H1 (cell line): ENCODE measurements at regions not wholly inside any gene's neighbourhood (a gene's known extent, or its start where the extent isn't known, plus 50 kb on each side); places are given as distances from the start of the nearest gene placed in this dataset.

Experiments used
- CHD2 ChIP-seq: IDR thresholded peaks from 2 replicates; pipeline ENCODE4 v1.6.1; 2012; ENCODE audit warnings: low read length, improper control_type of control experiment
- NRF1 ChIP-seq: IDR thresholded peaks from 2 replicates; pipeline ENCODE4 v1.6.1; 2011; ENCODE audit warnings: mild to moderate bottlenecking, low read depth, low read length, improper control_type of control experiment

DNA sequence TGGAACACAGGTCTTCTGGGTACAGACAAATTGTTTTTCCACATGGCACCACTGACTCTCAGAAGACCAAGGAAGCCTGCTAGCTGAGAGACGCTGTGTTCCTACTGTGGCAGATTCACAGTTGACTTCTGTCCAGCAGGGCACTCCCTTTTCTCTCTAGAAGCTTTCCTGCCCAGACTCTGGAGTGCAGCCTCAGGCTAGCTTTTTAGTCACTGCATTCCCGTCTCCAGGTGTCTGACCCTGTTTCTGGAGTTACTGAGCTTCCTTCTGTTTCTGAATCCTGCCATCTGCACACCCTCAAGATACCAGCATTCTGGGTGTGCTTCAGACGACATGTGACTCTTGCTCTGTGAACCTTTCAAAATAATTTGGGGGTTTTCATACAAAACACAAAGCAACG, 125.1 kb downstream of the TMEM200C start:
- TF ChIP-seq NRF1, result no peak
- TF ChIP-seq CHD2, result no peak
